SU-DHL-6 (cell line): ENCODE measurements at regions not wholly inside any gene's neighbourhood (a gene's known extent, or its start where the extent isn't known, plus 50 kb on each side); places are given as distances from the start of the nearest gene placed in this dataset.

Source experiments
- CTCF ChIP-seq: fragments of 200-600 bp; sonication (generic); IDR thresholded peaks from one replicate; pipeline ENCODE4 v1.5.1; 2017; ENCODE audit warnings: antibody characterized with exemption, mild to moderate bottlenecking, low read length, moderate library complexity; ENCODE audit not compliant: insufficient read depth, poor library complexity, severe bottlenecking
- EZH2phosphoT487 ChIP-seq: fragments of 200-600 bp; sonication (generic), shearing (Covaris generic); conservative IDR thresholded peaks from 2 replicates; pipeline ENCODE4 v1.6.1; 2018; ENCODE audit warnings: mild to moderate bottlenecking, antibody characterized with exemption, low read length, moderate library complexity, mixed read lengths

GRCh38 chr19:32222556-32222955 is 122.9 kb upstream of the ZNF507 start:
- TF ChIP-seq CTCF (no peak), EZH2phosphoT487 (no peak)
